GM12878 (cell line): ENCODE measurements at regions not wholly inside any gene's neighbourhood (a gene's known extent, or its start where the extent isn't known, plus 50 kb on each side); places are given as distances from the start of the nearest gene placed in this dataset.

Experiments used
- CHD1 ChIP-seq: IDR thresholded peaks from 2 replicates; pipeline ENCODE4 v1.6.1; 2012; ENCODE audit warnings: low read depth, low read length, improper control_type of control experiment
- MYC ChIP-seq: IDR thresholded peaks from 2 replicates; pipeline ENCODE4 v1.6.1; 2011; ENCODE audit warnings: mild to moderate bottlenecking, low read length, moderate library complexity, inconsistent platforms; ENCODE audit not compliant: insufficient read depth, insufficient replicate concordance, insufficient read length, severe bottlenecking
- NBN ChIP-seq: fragments of 450-650 bp; IDR thresholded peaks from 2 replicates; pipeline ENCODE4 v1.6.1; 2016
- STAT1 ChIP-seq: fragments of 450-650 bp; conservative IDR thresholded peaks from 2 replicates; pipeline ENCODE4 v1.6.1; 2014; ENCODE audit warnings: antibody characterized with exemption, mild to moderate bottlenecking
- SUPT20H ChIP-seq: IDR thresholded peaks from 2 replicates; pipeline ENCODE4 v1.6.1; 2011; ENCODE audit warnings: low read depth, mild to moderate bottlenecking, low read length, moderate library complexity, borderline replicate concordance; ENCODE audit not compliant: control insufficient read depth
- TARDBP ChIP-seq: IDR thresholded peaks from 2 replicates; pipeline ENCODE4 v1.6.1; 2016; ENCODE audit warnings: borderline replicate concordance
- WRNIP1 ChIP-seq: IDR thresholded peaks from 2 replicates; pipeline ENCODE4 v1.6.1; 2011; ENCODE audit warnings: low read depth, low read length, improper control_type of control experiment, borderline replicate concordance
- TF ChIP-seq, protein P1 (sequence below): fragments of 450-650 bp; IDR thresholded peaks from 2 replicates; pipeline ENCODE4 v1.6.1; 2017; ENCODE audit warnings: mild to moderate bottlenecking, moderate library complexity
- TF ChIP-seq, protein P2 (sequence below): fragments of 450-650 bp; IDR thresholded peaks from 2 replicates; pipeline ENCODE4 v1.6.1; 2017; ENCODE audit warnings: mild to moderate bottlenecking, moderate library complexity
- TF ChIP-seq, protein P3 (sequence below): fragments of 450-650 bp; formaldehyde crosslinking; IDR thresholded peaks from 2 replicates; pipeline ENCODE4 v1.4.0; 2020; ENCODE audit warnings: mild to moderate bottlenecking, moderate library complexity
- TF ChIP-seq, protein P4 (sequence below): IDR thresholded peaks from 2 replicates; pipeline ENCODE4 v1.6.1; 2011; ENCODE audit warnings: mild to moderate bottlenecking, low read depth, low read length, moderate library complexity; ENCODE audit not compliant: insufficient replicate concordance
- TF ChIP-seq, protein P5 (sequence below): fragments of 450-650 bp; IDR thresholded peaks from 2 replicates; pipeline ENCODE4 v1.6.1; 2017; ENCODE audit warnings: mild to moderate bottlenecking, low read depth, inconsistent platforms; ENCODE audit not compliant: poor library complexity, severe bottlenecking

DNA sequence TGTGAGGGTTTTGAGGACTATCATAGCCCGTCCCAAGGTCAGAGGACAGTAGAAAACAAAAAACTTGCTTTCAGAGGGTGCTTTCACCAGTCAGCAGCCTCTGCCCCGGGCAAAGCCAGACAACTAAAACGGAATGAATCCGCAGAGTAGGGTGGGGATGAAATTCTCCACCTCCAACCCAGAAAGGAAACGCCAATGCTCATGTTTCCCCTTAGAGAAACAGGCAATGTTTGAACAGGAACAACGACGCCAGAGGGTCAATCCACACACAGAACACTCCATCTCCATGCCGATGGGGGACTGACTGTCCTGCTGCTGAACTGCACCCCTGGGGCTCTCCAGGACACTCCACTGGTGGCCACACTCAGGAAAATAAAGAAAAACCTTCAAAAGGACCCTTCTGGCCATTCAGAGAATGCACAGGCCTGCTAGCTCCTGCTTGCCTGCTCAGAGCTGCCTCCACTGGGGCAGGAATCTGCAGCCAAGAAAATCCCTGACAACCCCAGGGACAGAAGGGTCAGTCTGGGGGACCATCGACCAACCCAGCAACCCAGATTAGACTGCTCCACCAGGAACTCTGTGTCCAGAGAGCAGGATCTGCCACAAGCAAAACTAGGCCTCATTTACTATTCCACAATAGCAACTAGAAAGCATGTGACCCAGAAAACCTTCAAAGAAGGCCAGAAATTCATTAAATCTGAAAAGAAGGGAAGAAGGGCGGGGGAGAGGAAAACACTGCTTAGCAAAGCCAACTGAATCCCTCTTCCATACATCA is 116.0 kb downstream of the TOMM20 start (continued):
- TF ChIP-seq, protein P1, sequence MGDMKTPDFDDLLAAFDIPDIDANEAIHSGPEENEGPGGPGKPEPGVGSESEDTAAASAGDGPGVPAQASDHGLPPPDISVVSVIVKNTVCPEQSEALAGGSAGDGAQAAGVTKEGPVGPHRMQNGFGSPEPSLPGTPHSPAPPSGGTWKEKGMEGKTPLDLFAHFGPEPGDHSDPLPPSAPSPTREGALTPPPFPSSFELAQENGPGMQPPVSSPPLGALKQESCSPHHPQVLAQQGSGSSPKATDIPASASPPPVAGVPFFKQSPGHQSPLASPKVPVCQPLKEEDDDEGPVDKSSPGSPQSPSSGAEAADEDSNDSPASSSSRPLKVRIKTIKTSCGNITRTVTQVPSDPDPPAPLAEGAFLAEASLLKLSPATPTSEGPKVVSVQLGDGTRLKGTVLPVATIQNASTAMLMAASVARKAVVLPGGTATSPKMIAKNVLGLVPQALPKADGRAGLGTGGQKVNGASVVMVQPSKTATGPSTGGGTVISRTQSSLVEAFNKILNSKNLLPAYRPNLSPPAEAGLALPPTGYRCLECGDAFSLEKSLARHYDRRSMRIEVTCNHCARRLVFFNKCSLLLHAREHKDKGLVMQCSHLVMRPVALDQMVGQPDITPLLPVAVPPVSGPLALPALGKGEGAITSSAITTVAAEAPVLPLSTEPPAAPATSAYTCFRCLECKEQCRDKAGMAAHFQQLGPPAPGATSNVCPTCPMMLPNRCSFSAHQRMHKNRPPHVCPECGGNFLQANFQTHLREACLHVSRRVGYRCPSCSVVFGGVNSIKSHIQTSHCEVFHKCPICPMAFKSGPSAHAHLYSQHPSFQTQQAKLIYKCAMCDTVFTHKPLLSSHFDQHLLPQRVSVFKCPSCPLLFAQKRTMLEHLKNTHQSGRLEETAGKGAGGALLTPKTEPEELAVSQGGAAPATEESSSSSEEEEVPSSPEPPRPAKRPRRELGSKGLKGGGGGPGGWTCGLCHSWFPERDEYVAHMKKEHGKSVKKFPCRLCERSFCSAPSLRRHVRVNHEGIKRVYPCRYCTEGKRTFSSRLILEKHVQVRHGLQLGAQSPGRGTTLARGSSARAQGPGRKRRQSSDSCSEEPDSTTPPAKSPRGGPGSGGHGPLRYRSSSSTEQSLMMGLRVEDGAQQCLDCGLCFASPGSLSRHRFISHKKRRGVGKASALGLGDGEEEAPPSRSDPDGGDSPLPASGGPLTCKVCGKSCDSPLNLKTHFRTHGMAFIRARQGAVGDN, result peak; percentile 92
- TF ChIP-seq, protein P2, sequence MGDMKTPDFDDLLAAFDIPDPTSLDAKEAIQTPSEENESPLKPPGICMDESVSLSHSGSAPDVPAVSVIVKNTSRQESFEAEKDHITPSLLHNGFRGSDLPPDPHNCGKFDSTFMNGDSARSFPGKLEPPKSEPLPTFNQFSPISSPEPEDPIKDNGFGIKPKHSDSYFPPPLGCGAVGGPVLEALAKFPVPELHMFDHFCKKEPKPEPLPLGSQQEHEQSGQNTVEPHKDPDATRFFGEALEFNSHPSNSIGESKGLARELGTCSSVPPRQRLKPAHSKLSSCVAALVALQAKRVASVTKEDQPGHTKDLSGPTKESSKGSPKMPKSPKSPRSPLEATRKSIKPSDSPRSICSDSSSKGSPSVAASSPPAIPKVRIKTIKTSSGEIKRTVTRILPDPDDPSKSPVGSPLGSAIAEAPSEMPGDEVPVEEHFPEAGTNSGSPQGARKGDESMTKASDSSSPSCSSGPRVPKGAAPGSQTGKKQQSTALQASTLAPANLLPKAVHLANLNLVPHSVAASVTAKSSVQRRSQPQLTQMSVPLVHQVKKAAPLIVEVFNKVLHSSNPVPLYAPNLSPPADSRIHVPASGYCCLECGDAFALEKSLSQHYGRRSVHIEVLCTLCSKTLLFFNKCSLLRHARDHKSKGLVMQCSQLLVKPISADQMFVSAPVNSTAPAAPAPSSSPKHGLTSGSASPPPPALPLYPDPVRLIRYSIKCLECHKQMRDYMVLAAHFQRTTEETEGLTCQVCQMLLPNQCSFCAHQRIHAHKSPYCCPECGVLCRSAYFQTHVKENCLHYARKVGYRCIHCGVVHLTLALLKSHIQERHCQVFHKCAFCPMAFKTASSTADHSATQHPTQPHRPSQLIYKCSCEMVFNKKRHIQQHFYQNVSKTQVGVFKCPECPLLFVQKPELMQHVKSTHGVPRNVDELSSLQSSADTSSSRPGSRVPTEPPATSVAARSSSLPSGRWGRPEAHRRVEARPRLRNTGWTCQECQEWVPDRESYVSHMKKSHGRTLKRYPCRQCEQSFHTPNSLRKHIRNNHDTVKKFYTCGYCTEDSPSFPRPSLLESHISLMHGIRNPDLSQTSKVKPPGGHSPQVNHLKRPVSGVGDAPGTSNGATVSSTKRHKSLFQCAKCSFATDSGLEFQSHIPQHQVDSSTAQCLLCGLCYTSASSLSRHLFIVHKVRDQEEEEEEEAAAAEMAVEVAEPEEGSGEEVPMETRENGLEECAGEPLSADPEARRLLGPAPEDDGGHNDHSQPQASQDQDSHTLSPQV, result peak; percentile 53; the same call in 1 of the 2 replicates
- TF ChIP-seq CHD1, result 0 out of 2 replicates have a peak, but pooled peaks have one; percentile 10
- TF ChIP-seq SUPT20H, result no peak
- no peak for TF ChIP-seq WRNIP1
- no peak for TF ChIP-seq MYC
- TF ChIP-seq, protein P3, sequence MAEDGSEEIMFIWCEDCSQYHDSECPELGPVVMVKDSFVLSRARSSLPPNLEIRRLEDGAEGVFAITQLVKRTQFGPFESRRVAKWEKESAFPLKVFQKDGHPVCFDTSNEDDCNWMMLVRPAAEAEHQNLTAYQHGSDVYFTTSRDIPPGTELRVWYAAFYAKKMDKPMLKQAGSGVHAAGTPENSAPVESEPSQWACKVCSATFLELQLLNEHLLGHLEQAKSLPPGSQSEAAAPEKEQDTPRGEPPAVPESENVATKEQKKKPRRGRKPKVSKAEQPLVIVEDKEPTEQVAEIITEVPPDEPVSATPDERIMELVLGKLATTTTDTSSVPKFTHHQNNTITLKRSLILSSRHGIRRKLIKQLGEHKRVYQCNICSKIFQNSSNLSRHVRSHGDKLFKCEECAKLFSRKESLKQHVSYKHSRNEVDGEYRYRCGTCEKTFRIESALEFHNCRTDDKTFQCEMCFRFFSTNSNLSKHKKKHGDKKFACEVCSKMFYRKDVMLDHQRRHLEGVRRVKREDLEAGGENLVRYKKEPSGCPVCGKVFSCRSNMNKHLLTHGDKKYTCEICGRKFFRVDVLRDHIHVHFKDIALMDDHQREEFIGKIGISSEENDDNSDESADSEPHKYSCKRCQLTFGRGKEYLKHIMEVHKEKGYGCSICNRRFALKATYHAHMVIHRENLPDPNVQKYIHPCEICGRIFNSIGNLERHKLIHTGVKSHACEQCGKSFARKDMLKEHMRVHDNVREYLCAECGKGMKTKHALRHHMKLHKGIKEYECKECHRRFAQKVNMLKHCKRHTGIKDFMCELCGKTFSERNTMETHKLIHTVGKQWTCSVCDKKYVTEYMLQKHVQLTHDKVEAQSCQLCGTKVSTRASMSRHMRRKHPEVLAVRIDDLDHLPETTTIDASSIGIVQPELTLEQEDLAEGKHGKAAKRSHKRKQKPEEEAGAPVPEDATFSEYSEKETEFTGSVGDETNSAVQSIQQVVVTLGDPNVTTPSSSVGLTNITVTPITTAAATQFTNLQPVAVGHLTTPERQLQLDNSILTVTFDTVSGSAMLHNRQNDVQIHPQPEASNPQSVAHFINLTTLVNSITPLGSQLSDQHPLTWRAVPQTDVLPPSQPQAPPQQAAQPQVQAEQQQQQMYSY (CRISPR knock-in tag), result 0 out of 2 replicates have a peak, but pooled peaks have one; percentile 23
- peak; percentile 67; the same call in 1 of the 2 replicates for TF ChIP-seq STAT1
- TF ChIP-seq, protein P4, sequence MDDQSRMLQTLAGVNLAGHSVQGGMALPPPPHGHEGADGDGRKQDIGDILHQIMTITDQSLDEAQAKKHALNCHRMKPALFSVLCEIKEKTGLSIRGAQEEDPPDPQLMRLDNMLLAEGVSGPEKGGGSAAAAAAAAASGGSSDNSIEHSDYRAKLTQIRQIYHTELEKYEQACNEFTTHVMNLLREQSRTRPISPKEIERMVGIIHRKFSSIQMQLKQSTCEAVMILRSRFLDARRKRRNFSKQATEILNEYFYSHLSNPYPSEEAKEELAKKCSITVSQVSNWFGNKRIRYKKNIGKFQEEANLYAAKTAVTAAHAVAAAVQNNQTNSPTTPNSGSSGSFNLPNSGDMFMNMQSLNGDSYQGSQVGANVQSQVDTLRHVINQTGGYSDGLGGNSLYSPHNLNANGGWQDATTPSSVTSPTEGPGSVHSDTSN, result no peak
- TF ChIP-seq TARDBP, result no peak
- TF ChIP-seq NBN, result no peak
- TF ChIP-seq, protein P5, sequence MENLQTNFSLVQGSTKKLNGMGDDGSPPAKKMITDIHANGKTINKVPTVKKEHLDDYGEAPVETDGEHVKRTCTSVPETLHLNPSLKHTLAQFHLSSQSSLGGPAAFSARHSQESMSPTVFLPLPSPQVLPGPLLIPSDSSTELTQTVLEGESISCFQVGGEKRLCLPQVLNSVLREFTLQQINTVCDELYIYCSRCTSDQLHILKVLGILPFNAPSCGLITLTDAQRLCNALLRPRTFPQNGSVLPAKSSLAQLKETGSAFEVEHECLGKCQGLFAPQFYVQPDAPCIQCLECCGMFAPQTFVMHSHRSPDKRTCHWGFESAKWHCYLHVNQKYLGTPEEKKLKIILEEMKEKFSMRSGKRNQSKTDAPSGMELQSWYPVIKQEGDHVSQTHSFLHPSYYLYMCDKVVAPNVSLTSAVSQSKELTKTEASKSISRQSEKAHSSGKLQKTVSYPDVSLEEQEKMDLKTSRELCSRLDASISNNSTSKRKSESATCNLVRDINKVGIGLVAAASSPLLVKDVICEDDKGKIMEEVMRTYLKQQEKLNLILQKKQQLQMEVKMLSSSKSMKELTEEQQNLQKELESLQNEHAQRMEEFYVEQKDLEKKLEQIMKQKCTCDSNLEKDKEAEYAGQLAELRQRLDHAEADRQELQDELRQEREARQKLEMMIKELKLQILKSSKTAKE, result no peak
